ENCODE measurements at regions not wholly inside any gene's neighbourhood (a gene's known extent, or its start where the extent isn't known, plus 50 kb on each side); places are given as distances from the start of the nearest gene placed in this dataset.
A peak's percentile ranks its signal among the peaks of the same experiment; 100 is the strongest.
"Not testable (repeated sequence)": the region's sequence is repeated elsewhere in the genome, so short reads cannot be mapped to it uniquely, and the experiment has no call there.

GRCh38 chr4:1589098-1589497, 95.0 kb downstream of the FAM53A start:
- DNase-seq = no peak

- DNase-seq = no peak
Measured at GRCh38 chr4:1588306-1588705, 95.8 kb downstream of the FAM53A start.

- no peak for DNase-seq
Measured at GRCh38 chr4:1584498-1584897, 99.6 kb downstream of the FAM53A start.

GRCh38 chr4:1583859-1584258, 100.3 kb downstream of the FAM53A start:
- DNase-seq = no peak

- no peak for DNase-seq
Measured at GRCh38 chr4:1583051-1583785, 100.9 kb downstream of the FAM53A start.

GRCh38 chr4:1582227-1582626, 101.9 kb downstream of the FAM53A start:
- no peak for DNase-seq

- DNase-seq = peak; percentile 75
Measured at GRCh38 chr4:1581164-1581894, 102.8 kb downstream of the FAM53A start.

GRCh38 chr4:1580692-1581012, 103.5 kb downstream of the FAM53A start:
- DNase-seq = not testable (repeated sequence)

- no peak for DNase-seq
Measured at GRCh38 chr4:1579901-1580691, 104.0 kb downstream of the FAM53A start.

GRCh38 chr4:1579001-1579900, 104.9 kb downstream of the FAM53A start:
- peak; percentile 3 for DNase-seq

GRCh38 chr4:1578251-1578773, 105.8 kb downstream of the FAM53A start:
- DNase-seq = no peak

- no peak for DNase-seq
Measured at GRCh38 chr4:1577822-1578217, 106.3 kb downstream of the FAM53A start.

GRCh38 chr4:1576961-1577821, 106.9 kb downstream of the FAM53A start:
- DNase-seq = no peak

GRCh38 chr4:1576304-1576960, 107.7 kb downstream of the FAM53A start:
- DNase-seq = no peak

- no peak for DNase-seq
Measured at GRCh38 chr4:1575418-1576303, 108.5 kb downstream of the FAM53A start.

- DNase-seq = no peak
Measured at GRCh38 chr4:1574601-1575417, 109.3 kb downstream of the FAM53A start.

- DNase-seq = no peak
Measured at GRCh38 chr4:1573830-1574459, 110.2 kb downstream of the FAM53A start.

- no peak for DNase-seq
Measured at GRCh38 chr4:1572964-1573720, 111.0 kb downstream of the FAM53A start.

All from SIG-M5 (cell line).